ENCODE measurements at regions not wholly inside any gene's neighbourhood (a gene's known extent, or its start where the extent isn't known, plus 50 kb on each side); places are given as distances from the start of the nearest gene placed in this dataset.

DNA sequence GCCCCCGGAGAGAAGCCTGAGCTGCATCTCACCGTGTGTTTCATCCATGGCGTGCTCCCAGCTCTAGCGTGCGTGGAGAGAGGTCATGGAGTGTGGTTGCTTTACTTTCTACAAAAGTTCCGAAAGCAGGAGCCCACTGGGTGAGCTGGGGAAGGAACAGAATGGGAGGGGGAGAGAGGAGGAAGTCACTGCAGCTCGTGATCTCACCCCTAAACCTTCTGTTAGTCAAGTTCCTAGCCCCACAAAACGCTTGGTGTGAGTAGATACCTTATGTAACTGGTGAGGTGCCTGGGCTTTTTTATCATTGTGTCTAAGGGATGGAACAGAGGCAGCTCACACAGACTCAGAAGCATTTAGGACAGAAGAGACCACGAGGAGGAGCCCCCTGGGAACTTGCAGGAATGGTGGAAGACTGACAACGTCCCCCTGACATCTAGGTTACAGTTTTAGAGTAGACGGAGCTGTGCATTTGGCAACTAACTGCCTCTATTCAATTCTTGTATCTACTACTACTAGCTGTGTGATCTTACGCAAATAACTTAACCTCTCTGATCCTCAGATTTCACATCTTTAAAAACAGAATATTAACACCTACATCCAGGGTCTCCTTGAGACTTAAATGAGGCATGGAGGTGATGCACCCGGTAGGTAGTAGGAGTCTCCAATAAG lies 123.3 kb downstream of the ARL4C start:
- Histone ChIP-seq H3K79me2 (ENCODE audit: control insufficient read depth, insufficient read depth, low read length) (no peaks in the 10 kb centered on the region), H3K4me2 (ENCODE audit: extremely low read depth, insufficient read depth, low read length) (no peak overlapping the region), H3K27ac (ENCODE audit: insufficient read depth, low read length) (no peak overlapping the region), H3K9ac (ENCODE audit: insufficient read depth, low read length) (no peak overlapping the region), H3K36me3 (ENCODE audit: control insufficient read depth, insufficient read depth, low read length) (no peaks in the 10 kb centered on the region), H4K20me1 (ENCODE audit: control insufficient read depth, extremely low read depth, insufficient read depth, low read length) (no peaks in the 10 kb centered on the region), H3K27me3 (ENCODE audit: control insufficient read depth, insufficient read depth, low read length) (peaks cover 3% of the 10 kb centered on the region), H2AFZ (ENCODE audit: low read length) (no peak overlapping the region), H3K4me3 (replicated peaks in 1 of 4; ENCODE audit: control extremely low read depth in 1 of 4, insufficient read depth in 1 of 4, low read depth in 3 of 4, low read length in 4 of 4) (no peak overlapping the region), H3K9me3 (ENCODE audit: control insufficient read depth, insufficient read depth, low read depth, low read length) (no peaks in the 10 kb centered on the region), H3K4me1 (ENCODE audit: control insufficient read depth, extremely low read depth, insufficient read depth, low read length) (no peaks in the 10 kb centered on the region)
- DNase-seq (ENCODE audit: low read depth in 2 of 2): no peak
- no peak for TF ChIP-seq EZH2 (IDR thresholded peaks at IDR 0.05; ENCODE audit: low read length, missing control alignments)
- TF ChIP-seq, protein P1, sequence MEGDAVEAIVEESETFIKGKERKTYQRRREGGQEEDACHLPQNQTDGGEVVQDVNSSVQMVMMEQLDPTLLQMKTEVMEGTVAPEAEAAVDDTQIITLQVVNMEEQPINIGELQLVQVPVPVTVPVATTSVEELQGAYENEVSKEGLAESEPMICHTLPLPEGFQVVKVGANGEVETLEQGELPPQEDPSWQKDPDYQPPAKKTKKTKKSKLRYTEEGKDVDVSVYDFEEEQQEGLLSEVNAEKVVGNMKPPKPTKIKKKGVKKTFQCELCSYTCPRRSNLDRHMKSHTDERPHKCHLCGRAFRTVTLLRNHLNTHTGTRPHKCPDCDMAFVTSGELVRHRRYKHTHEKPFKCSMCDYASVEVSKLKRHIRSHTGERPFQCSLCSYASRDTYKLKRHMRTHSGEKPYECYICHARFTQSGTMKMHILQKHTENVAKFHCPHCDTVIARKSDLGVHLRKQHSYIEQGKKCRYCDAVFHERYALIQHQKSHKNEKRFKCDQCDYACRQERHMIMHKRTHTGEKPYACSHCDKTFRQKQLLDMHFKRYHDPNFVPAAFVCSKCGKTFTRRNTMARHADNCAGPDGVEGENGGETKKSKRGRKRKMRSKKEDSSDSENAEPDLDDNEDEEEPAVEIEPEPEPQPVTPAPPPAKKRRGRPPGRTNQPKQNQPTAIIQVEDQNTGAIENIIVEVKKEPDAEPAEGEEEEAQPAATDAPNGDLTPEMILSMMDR (conservative IDR thresholded peaks at IDR 0.05 in 1 of 2, IDR thresholded peaks at IDR 0.05 in 1 of 2; ENCODE audit: low read depth in 1 of 2, low read length in 2 of 2): no peak

DNA sequence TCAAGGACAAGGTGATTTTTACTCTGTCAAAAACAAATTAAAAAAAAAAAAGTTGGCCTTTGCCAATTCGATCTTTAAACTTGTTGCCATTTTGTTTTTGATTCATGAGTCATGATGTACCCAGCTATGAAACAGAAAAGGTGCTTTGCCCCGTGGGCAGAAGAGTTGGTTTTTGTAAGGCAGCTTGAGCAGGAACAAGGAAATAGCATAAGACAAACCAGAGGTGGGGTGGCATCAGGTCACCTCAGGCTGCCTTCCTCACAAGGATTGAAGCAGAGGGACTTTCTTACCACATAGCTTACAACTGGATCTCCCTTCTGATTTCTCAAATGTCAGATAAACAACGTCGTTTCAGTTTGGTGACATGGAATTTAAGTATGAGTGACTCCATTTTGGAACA lies 123.8 kb downstream of the ARL4C start:
- H3K9me3 ChIP-seq (ENCODE audit: control insufficient read depth, insufficient read depth, low read depth, low read length): no peaks in the 10 kb centered on the region
- H3K4me3 ChIP-seq (replicated peaks in 1 of 4; ENCODE audit: control extremely low read depth in 1 of 4, insufficient read depth in 1 of 4, low read depth in 3 of 4, low read length in 4 of 4): no peak overlapping the region
- no peaks in the 10 kb centered on the region for H3K36me3 ChIP-seq (ENCODE audit: control insufficient read depth, insufficient read depth, low read length)
- TF ChIP-seq, protein P1 (conservative IDR thresholded peaks at IDR 0.05 in 1 of 2, IDR thresholded peaks at IDR 0.05 in 1 of 2; ENCODE audit: low read depth in 1 of 2, low read length in 2 of 2): no peak
- no peak for TF ChIP-seq EZH2 (IDR thresholded peaks at IDR 0.05; ENCODE audit: low read length, missing control alignments)
- no peaks in the 10 kb centered on the region for H3K79me2 ChIP-seq (ENCODE audit: control insufficient read depth, insufficient read depth, low read length)
- H3K27me3 ChIP-seq (ENCODE audit: control insufficient read depth, insufficient read depth, low read length): peaks cover 3% of the 10 kb centered on the region
- H4K20me1 ChIP-seq (ENCODE audit: control insufficient read depth, extremely low read depth, insufficient read depth, low read length): no peaks in the 10 kb centered on the region
- no peak for DNase-seq (ENCODE audit: low read depth in 2 of 2)
- H3K4me2 ChIP-seq (ENCODE audit: extremely low read depth, insufficient read depth, low read length): no peak overlapping the region
- no peak overlapping the region for H3K9ac ChIP-seq (ENCODE audit: insufficient read depth, low read length)
- H2AFZ ChIP-seq (ENCODE audit: low read length): no peak overlapping the region
- H3K4me1 ChIP-seq (ENCODE audit: control insufficient read depth, extremely low read depth, insufficient read depth, low read length): no peaks in the 10 kb centered on the region
- H3K27ac ChIP-seq (ENCODE audit: insufficient read depth, low read length): no peak overlapping the region

DNA sequence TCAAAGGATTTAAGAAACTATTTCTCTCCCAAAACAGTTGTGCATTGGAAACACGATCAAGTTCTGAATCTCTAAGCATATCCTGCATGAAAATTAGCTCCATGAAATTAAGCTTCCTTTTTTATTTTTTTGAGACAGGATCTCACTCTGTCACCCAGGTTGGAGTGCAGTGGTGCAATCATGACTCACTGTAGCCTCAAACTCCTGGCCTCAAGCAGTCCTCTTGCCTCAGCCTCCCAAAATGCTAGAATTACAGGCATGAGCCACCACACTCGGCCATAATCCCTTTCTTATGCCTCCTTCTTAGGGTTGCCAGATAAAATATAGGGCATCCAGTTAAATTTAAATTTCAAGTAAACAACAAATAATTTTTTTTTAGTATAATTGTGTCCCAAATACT lies 124.4 kb downstream of the ARL4C start:
- H3K4me1 ChIP-seq (ENCODE audit: control insufficient read depth, extremely low read depth, insufficient read depth, low read length): no peaks in the 10 kb centered on the region
- no peak overlapping the region for H3K9ac ChIP-seq (ENCODE audit: insufficient read depth, low read length)
- H3K27ac ChIP-seq (ENCODE audit: insufficient read depth, low read length): no peak overlapping the region
- H4K20me1 ChIP-seq (ENCODE audit: control insufficient read depth, extremely low read depth, insufficient read depth, low read length): no peaks in the 10 kb centered on the region
- DNase-seq (ENCODE audit: low read depth in 2 of 2): no peak
- TF ChIP-seq, protein P1 (conservative IDR thresholded peaks at IDR 0.05 in 1 of 2, IDR thresholded peaks at IDR 0.05 in 1 of 2; ENCODE audit: low read depth in 1 of 2, low read length in 2 of 2): no peak
- no peak for TF ChIP-seq EZH2 (IDR thresholded peaks at IDR 0.05; ENCODE audit: low read length, missing control alignments)
- no peaks in the 10 kb centered on the region for H3K79me2 ChIP-seq (ENCODE audit: control insufficient read depth, insufficient read depth, low read length)
- H3K36me3 ChIP-seq (ENCODE audit: control insufficient read depth, insufficient read depth, low read length): no peaks in the 10 kb centered on the region
- H3K27me3 ChIP-seq (ENCODE audit: control insufficient read depth, insufficient read depth, low read length): peaks cover 3% of the 10 kb centered on the region
- no peak overlapping the region for H3K4me3 ChIP-seq (replicated peaks in 1 of 4; ENCODE audit: control extremely low read depth in 1 of 4, insufficient read depth in 1 of 4, low read depth in 3 of 4, low read length in 4 of 4)
- no peaks in the 10 kb centered on the region for H3K9me3 ChIP-seq (ENCODE audit: control insufficient read depth, insufficient read depth, low read depth, low read length)
- H2AFZ ChIP-seq (ENCODE audit: low read length): no peak overlapping the region
- H3K4me2 ChIP-seq (ENCODE audit: extremely low read depth, insufficient read depth, low read length): no peak overlapping the region

Measured in fibroblast of lung (primary cell).